Activated CD8-positive, alpha-beta memory T cell treated with anti-CD3 and anti-CD28 coated beads for 48 hours (primary cell): ENCODE measurements at regions not wholly inside any gene's neighbourhood (a gene's known extent, or its start where the extent isn't known, plus 50 kb on each side); places are given as distances from the start of the nearest gene placed in this dataset.
"Not testable (repeated sequence)": the region's sequence is repeated elsewhere in the genome, so short reads cannot be mapped to it uniquely, and the experiment has no call there.

Experiments
- DNase-seq, 3 experiments: peaks; one replicate each; pipeline ENCODE4 v3.0.0-alpha.2; 2020; ENCODE audit warnings: low read depth in 2 of 3, low spot score in 2 of 3

DNA sequence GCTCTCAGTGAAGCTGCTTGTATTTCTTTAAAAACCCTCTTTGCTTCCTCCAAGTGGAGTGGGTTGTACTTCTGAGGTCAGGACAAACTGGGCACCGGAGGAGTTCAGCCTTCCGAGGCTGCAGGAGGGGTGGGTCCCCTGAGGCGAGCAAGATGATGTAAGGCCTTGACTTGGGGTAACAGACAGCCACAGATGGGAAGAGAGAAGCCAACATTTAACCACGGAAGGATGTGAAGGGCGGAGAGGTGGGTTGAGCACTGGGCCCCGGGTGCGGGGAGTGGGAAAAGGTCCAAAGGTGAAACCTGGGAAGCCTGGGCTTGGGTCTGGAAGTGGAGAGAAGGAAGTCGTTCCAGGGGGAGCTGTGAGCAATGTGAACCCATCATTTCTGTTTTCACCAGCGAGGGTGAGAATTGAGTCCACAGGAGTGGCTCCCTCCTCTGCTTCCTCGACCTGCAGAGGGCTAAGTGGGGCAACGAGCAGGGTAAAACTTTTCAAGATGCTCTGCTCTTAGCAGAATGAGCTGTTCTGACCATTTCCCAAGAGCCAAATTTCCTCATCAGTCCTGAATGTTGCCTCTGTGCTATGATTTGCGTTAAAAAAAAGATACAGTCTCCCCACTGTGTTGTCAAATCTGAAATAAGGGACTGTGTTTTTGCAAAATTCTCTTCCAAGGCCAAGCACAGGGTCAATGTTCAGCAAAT lies 137.7 kb upstream of the CRHR1 start:
- no peak for DNase-seq

DNA sequence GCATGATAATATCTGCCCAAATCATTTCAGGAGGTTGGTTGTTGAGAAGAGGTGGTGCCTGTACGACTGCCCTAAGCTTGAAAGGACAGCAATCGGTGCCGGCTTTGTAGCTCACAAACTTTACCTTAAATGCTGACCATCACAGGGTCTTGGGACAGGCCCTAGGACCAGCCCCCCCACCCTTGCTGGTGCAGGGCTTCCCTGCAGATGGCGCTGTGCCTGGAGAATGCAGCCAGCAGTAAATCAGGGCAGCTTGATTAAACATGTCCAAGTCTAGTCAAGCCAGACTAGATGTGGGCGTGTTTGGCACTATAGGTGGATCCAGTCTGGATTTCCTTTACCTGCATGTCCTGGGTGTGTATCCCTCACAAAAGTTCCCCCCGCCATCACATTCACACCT lies 135.5 kb upstream of the CRHR1 start:
- DNase-seq = no peak

DNA sequence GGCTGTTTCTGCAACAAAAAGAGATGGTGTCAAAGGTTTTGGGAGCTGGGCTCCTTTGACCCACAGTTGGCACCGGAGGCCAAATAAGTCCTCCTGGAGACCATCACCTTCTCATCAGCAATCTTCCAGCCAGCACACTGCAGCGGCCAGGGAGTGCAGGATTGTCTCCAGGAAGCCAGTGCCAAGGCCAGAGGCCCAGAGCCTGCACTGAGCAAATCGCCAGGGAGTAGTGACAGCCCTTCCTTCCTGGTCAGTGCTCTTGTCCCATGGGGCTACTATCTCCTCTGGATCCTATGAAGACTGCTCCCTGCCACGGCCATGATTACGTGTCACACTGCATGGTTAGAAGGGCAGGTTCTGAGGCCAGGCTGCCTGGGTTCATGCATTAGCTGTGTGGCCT lies 134.3 kb upstream of the CRHR1 start:
- no peak for DNase-seq

DNA sequence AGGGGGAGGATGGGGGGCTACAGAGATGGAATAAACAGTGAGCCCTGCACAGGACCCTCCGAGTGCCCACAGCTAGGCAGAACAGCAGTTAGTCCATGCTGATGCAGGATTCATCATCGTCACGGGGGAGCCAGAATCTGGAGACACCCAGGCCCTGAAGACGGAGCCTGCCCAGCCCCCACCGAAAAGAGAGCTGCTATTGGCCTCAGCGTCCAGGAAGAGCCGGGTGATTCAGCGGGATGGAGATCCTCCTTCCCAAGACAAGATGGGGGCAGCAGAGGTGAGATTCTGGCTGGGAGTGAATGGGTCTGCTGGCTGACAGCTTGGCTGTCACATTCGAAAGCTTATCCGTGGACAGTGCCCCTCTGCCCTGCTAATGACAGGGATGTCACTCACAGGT lies 133.6 kb upstream of the CRHR1 start:
- no peak for DNase-seq

DNA sequence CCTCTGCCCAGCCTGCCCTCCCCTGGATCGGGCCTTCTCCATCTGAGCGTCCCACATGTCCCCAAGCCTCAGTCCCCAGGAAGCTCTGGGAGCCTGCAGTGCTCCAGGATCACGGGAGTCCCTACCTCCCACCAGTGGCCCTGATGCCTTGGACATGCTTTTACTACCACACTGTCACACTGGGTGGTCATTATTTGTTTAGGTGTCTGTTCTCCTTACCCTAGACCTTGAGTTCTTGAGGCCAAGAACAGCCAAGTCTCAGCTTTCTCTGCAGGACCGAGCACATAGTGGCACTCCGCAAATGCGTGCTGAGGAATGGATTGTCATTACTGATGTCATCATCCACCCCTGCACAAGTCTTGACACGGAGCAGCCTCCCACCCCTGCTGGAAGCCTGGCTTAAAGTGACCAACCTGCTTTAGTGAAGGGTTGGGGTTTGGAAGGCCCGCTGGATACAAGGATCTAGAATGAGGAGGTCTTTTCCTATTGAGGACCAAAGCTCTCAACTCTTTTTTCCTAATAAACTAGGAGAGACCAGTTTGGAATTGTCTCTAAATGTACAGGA lies 132.9 kb upstream of the CRHR1 start:
- DNase-seq = no peak

DNA sequence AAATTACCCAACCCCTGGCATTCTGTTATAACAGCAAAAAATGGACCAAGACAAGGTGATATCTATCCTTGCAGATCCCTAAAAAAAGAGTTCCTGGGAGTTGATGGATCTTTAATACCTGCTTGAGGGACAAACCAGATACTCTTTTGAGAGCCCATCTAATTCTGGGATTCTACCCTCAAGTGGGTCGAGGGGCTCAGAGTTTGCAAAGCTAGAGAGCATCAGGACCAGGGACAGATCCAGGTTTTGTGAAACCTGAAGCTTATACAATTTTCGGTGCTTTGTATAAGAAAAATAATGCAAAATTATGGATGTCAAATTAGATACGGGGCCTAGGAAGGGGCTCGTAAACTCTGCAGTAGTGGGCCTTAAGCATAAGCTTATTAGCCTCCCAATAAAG lies 130.5 kb upstream of the CRHR1 start:
- DNase-seq = no peak

DNA sequence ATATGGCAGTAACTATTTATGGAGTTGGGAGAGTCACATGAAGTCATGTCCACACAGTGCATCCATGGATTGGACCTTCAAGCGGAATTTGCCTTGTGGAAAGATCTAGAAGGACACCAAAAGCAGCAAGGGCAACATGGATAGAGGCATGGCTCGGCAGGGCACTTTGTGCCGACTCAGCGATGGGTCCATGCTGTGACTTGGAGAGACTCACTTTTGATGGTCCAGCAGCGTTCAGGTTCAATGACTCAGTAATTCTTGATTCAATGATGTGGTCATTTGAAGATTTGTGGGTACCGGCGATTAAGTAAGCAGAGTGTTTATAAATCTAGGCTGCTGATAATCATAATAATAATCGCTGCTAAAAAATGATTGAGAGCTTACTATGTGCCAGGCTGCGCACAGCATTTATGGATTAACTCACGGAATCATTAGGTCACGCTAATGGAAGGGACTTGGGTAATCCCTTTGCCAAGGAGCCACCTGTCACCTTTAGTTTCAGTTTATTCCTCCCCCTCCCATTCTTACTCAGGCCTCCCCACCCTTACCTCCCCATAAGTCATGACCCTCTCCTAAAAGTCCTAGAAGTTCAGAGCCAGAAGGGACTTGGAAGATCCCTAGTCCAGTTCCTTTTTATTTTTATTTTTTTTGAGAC lies 127.5 kb upstream of the CRHR1 start:
- DNase-seq = no peak

DNA sequence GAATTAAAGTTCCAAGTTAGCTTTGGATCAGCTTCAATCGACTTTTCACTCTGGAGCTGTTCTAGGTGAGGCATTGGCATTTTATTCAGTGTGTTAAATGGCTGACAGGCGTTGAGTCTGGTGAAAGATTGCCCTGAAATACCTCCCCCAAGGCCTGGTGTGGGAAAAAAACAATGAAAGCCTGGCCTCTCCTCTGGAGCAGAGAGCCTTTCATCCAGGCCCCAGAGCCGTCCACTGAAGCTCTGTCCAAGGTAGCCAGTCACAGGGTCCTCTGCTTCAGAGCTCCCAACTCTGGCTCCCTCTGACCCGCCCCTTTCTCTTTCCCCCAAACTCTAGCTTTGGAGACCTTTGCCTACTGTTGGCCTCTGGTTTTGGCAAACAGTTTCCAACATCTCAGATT lies 123.6 kb upstream of the CRHR1 start:
- no peak for DNase-seq

DNA sequence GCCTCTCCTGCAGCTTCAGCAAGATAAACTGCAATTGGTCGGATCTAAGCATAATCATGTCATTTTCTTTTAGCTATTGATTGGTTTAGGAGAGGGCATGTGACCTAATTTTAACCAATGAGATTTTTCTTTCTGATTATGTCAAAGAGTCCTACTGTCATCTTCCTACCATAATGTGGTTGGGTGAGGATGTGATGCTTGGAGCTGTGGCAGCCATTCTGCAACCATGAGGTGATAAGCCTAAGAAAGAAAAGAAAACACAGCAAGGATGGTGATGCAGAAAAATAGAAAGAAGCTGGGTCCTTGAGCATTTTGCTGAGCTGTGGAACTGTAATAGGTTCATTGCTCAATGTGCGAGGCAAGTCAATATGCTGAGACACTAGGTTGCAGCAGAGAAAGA lies 121.7 kb upstream of the CRHR1 start:
- DNase-seq = no peak

DNA sequence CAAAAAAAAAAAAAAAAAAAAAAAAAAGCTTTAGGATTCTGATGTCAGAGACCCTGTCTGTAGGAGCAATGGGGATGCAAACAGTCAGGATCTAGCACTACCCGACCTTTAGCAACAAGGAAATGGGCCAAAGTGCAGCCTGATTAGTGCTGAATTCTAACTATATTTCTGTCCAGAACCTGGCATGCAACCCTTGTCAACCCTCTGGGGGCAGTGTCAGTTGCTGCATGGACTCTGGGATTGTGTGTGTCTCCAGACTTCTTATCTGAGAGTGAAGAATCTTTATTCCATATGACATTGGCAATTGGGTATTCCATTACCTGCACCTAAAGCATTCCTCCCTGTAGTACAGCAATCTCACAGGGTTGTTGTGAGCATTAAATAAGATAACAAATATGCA lies 120.3 kb upstream of the CRHR1 start:
- DNase-seq = no peak

DNA sequence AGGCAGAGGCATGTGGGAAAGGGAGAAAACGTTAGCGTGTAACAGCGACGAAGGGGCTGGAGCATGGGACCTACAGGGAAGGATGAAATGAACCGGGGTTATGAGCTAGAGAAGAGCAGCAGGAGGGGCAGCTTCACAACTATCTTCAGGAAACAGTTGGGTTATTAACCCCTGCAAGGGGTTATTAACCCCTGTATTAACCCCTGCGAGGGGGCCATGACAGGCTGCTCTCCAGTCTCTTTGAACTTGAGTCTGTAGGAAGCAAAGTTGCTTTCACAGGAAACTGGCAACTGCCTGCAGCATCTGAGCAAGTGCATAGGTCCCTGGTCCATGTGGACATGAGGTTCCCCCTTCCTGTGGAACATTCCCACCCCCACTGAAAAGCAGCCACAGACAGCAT lies 119.2 kb upstream of the CRHR1 start:
- no peak for DNase-seq

DNA sequence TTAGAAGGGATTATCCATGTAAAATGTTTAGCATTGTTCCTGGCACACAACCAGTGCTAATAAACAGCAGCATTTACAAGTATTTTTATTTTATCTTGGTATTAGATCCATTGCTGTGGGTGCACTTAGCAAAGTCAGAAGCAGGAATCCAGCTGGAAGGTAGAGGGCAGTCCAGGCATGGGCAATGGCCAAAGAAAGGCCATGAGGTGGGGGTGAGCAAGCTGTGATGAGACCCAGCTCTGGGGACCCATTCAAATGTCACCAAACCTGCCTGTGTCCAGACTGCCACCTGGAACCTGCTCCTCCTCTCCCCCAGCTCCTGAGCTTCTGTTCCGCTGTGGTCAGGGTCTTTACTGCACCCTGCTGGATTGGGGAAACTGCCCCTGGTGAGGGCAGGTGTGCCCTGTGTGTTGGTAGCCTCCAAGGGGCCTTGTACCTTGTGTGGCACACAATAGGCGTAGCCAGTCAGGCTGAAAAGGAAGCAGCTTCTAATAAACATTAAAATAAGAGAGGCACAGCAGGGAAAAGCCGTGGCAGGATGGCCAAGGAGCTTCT lies 118.0 kb upstream of the CRHR1 start:
- DNase-seq = no peak

DNA sequence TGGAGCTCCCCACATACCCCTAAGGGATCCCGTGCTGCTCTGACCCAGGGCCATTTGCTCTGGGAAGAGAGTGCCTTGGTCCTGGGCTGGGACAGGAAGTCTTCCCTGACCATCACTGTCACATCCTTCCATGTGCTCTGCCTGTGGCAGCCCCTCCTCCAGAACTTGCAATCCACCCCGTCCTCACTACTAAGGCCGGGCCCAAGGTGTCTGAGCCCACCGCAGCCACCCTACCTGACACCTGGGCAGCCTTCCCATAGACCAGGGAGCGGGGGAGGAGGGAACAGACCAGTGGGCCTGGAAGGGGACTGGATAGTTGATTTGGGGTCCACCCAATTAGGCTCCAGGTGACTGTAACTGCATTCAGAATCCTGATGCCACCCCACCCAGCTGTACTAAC lies 117.5 kb upstream of the CRHR1 start:
- no peak for DNase-seq

DNA sequence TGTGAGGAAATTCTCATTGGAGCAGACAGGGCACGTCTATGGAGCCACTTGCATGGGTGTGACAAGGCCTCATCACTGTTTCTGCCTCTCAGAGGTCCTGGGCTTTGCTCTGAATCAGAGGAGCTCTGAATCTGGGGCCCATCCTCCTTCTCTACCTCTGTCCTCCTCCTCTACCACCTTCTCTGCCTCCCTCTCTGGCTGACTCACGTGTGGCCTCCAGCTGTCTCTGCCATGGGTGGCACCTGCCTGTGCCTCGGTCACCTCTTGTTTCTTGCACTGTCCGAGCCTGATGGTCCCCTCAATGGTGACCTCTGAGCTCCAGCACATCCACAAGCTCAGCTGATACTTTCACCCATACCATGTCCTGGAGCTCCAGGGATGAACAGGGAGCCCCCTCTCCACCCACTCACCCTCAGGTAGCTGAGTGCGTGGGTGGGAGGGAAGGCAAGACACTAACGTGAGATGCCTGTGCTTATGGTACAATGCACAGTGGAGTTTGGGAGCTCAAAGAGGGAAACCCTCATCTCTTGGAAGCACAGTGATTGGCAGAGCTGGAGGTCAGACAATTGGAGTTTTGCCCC lies 116.4 kb upstream of the CRHR1 start:
- DNase-seq = no peak

DNA sequence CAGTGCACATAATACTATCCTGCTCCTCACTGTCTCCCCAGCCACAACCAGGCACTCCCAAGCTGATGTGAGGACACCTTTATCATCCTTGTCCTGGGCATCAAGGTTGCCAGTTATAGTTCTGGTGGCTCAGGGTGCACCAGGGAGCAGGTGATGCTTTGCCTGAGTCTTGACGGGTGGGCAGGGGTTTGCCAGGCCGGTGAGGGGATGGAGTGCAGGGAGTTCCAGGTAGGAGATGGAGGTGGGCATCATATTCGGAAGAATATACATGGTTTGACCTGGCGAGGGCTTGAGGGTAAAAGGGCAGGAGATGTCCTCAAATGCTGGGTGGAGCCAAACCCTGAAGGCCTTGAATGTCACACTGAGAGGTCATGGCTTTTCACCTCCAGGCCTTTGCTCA lies 115.8 kb upstream of the CRHR1 start:
- DNase-seq = no peak

DNA sequence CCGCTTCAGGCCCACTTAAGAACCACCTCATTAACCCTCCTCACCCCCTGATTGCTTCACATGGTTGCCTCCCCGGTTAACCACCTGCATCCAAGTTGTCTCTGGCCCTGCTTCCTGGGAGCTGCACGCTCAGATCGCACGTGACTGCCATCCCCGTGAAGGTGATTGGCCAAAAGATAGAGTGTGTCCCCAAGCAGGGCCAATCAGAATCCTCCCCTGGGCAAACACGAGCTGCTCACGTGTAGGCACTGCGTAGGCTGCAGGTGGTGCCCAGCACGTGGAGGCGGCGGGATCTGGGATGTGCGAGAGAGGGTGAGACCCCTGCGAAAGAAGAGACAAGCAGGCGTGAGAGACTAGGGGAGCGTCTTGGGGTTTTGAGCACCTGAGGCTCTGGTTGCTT lies 111.8 kb upstream of the CRHR1 start:
- DNase-seq = no peak

DNA sequence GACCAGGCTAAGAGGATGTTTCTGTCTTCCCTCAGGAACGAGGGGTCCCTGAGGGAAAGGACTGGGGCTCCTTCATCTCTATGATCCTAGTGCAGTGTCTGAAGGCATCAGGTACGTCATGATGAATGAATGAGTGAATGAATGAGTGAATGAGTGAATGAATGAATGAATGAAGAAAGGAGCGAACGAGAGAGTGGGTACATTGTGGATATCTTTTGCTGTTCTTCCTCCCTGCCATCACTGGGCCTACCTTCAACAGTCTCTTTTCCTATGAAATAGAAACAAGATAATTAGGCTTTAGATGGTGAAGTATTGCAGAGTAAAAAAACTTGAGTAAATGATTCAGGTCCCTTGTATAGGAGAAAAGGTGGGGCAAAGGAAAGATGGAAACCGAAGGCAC lies 111.3 kb upstream of the CRHR1 start:
- no peak for DNase-seq

DNA sequence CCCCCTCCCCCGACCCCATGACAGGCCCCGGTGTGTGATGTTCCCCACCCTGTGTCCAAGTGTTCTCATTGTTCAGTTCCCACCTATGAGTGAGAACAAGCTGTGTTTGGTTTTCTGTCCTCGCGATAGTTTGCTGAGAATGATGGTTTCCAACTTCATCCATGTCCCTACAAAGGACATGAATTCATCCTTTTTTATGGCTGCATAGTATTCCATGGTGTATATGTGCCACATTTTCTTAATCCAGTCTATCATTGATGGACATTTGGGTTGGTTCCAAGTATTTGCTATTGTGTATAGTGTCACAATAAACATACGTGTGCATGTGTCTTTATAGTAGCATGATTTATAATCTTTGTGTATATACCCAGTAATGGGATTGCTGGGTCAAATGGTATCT lies 110.4 kb upstream of the CRHR1 start:
- DNase-seq = not testable (repeated sequence)

DNA sequence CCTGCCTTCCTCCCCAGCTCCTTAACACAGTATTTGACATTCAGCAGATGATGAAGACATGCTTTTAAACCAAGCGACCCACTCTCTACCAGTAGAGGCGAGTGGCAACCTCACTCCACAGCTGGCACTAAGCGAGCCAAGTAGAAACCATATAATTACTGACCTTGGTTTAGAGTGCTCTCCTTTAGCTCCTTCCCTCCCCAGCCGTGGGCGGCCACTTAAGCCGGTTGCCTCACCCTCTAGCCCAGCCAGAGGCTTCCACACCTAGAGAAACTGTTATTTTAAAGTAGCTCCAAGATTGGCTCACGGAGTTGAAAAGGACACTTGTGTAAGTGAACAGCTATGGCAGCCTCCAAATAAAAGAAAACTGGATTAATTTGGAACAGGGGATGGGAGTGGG lies 109.1 kb upstream of the CRHR1 start:
- DNase-seq = no peak

DNA sequence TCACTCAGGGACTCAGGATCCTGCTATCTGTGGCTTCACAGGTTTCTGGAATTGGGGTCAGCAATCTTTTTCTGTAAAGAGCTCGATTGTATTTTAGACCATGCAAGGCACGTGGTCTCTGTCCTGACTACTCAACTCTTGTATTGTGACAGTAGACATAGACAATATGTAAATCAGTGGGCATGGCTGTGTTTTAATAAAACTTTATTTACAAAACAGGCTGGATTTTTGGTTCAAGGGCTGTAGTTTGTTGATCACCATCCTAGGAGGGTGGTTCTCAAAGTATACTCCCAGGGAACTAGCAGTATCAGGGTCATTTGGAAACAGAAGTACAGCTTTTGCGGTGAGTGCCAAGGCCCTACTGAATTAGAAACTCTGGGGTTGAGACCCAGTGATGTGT lies 108.2 kb upstream of the CRHR1 start:
- DNase-seq = no peak

DNA sequence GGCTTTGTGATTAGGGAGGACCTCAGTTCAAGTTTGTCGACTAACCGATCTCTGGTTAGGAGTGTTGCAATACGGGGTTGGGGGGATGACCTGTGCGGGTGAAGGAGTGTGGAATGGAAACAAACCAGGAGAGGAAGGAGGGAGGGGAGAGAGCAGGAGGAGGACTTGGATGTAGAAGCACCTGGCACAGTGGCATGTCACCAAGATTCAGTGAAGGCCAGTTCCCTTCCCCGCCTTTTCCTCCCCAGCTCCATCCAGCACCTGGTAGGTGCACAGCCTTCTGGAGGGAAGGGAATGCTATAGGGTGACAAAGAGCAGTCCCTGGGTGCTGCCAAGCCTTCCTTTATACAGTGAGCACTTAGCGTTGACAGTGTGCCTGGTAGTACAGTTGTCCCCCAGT lies 107.4 kb upstream of the CRHR1 start:
- DNase-seq = no peak

DNA sequence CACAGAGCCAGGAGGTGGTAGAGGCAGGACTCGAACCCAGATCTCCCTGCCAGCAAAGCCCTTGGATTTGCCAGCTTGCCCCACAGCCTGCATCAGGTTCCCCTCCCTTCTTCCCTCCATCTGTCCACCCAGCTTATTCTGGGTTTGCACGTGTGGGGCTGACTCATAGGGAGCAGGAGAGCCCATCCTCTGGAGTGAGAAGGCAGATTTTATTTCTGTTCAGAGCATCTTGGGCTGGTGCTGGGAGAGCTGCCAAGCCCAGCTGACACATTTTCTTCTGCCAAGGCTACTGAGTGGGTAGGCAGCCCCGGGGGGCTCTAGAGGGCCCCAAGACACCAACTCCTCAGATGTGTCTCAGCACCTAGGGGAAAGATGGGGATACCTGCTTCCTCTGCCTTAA lies 106.3 kb upstream of the CRHR1 start:
- DNase-seq = no peak
